Femur (tissue), 1 donor: ENCODE measurements at regions not wholly inside any gene's neighbourhood (a gene's known extent, or its start where the extent isn't known, plus 50 kb on each side); places are given as distances from the start of the nearest gene placed in this dataset.
"Not testable (repeated sequence)": the region's sequence is repeated elsewhere in the genome, so short reads cannot be mapped to it uniquely, and the experiment has no call there.

Experiments
- DNase-seq: peaks from one replicate; pipeline ENCODE4 v3.0.0-alpha.2; 2017

DNA sequence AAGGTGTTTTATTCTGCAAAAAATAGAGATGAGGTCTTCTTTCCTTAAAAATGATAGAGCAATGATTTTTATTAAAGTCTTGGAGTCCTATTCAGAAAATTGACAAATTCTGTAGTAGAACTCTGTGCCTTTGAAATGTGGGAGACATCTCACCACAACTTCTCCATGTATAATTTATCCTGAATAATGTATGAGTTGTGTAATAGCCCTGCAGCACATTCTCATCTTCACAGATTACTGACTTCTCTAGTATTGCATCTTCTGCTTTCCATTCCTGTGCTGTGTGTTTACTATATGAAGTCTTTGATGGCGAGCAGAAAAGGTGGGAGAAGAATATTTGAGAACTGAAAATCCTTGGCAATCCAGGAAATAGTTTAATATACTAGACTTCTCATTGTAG, 255.6 kb downstream of the TTC6 start:
- DNase-seq: no peak

DNA sequence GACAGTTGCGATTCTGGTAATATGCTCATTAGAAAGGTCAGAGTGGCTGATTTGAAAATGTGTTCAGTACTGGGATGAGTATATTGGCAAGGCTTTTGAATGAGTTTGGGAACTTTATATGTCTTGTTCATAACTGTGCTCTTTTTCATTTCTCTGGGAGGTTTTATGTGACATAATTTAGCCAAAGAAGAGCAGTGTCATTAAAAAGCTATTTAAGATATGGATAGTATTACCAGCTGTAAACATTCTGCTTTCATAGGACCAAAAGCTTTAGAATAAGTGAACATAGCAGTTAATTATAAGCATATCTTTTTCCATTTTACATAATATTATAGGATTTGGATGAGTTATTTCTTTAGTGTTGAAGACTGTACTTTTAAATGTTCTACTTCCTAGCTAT, 260.4 kb downstream of the TTC6 start:
- DNase-seq: no peak

DNA sequence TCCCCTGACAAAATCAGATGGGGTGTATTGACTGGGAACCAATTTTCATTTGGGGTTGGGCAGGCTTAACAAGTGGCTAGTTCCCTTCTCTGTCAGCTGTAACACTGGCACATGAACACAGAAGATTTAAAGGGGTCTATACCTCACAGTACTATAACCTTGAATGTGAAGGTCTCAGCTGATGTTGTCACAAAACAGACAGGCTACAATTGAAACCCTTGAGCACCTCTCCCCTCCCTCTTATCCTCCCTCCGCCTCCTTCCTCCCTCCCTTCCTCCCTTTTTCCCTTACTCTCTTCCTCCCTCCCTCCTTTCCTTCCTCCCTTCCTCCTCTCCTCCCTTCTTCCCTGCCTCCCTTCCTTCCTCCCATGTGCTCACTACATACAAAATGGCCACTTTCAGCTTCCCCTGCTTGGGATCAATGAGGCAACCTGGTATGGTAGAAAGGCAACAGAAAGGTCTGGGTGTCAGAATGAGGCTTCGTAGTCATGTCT, 262.4 kb downstream of the TTC6 start:
- no peak for DNase-seq

DNA sequence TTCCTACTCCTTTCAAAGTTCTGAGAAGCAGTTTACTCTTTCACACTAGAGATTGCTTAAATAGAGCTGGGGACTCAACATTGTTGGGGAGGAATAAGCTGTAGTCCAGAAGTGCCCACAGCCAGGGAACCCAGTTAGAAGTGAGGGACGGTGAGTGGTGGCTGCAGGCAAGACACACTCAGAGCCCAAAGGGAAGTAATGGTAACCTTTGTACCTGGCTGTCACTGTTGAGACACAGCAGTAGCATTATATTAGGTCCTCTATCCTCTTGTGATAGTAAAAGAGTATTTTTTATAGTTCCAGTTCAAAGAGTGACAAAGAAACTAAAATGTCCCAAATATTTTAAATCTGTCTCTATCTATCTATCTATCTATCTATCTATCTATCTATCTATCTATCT, 263.3 kb downstream of the TTC6 start:
- DNase-seq: no peak

GRCh38 chr14:37859177-37859576, 263.7 kb downstream of the TTC6 start:
- DNase-seq: no peak

GRCh38 chr14:37862263-37862662, 266.8 kb downstream of the TTC6 start:
- DNase-seq: no peak

GRCh38 chr14:37864128-37864527, 268.7 kb downstream of the TTC6 start:
- DNase-seq: no peak

DNA sequence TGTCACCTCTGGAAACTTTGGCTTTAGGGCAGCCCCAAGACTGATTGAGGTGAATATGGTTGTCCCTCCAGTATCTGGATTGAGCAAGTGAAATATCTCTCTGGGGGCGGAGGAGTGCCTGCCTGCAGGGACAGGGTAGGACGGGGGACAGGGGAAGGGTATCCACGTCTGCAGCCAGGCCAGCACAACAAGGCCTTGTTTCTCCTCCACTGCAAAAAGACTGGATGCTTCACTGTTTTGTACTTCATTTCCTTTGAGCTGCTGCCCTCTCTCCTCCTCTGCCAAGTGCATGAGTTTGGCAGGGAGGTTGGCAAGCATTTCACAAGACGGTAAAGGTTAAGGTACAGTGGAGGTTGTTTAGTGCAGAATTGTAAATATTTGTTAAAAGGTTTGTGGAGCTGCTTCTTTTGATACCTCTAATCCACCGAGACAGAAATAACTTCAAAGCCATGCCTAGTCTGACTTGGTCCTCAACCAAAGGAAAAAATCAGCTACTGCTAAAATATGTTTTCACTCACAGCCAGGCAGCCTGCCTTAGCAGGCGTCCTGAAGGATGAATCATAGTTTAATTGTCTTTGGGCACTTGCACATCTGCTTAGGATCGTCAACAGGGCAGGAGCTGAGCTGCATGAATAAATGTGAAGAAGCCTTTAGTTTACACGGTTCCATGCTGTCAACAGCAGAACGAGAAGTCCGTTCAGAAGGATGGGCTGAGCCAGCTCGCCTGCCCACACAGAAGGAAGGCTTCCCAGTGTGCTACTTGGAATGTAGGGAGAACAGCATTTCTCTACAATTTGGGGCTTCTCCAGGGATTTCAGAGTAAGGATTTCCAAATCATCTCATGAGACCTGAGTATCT, 269.7 kb downstream of the TTC6 start:
- DNase-seq: peak; percentile 25

DNA sequence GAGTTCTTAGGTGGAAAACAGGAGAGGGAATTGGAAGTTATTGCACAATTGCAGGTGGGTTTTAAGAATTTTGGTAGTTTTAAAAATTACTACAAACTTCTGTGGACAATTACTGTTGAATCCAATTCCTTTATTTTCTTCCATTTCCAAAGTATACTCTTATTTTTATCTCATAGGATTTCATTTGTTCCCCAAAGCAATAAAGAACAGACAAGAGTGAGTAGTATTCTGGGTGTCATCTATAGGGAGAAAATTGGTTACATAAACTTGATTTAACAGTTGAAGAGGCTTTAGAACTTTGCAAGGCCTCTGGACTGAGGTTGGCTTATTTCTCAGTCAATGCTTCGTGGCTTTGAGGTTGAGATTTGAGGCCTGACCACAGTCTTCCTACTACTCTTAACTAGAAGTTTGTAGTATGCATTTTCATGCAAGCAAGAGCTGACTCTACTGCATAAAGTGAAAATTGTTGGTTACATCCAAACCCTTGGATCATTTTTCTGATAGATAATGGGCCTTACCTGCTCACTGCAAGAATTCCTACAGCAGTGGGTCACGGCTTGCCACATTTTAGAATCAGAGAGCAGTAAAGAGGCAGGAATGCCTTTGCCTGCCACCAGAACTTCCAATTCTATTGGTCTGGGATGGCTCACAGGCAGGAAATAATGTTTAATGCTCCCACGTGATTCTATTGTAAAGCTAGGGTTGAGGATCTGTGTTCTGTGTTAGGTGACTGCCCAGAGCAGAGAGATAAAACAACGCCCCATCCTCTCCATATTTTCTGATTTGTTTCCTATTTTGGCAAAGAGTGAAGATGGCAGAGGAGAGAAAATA, 270.5 kb downstream of the TTC6 start:
- peak; percentile 19 for DNase-seq

- DNase-seq: no peak
Measured at GRCh38 chr14:37869633-37870032, 274.2 kb downstream of the TTC6 start.

GRCh38 chr14:37870170-37870569, 274.7 kb downstream of the TTC6 start:
- no peak for DNase-seq

DNA sequence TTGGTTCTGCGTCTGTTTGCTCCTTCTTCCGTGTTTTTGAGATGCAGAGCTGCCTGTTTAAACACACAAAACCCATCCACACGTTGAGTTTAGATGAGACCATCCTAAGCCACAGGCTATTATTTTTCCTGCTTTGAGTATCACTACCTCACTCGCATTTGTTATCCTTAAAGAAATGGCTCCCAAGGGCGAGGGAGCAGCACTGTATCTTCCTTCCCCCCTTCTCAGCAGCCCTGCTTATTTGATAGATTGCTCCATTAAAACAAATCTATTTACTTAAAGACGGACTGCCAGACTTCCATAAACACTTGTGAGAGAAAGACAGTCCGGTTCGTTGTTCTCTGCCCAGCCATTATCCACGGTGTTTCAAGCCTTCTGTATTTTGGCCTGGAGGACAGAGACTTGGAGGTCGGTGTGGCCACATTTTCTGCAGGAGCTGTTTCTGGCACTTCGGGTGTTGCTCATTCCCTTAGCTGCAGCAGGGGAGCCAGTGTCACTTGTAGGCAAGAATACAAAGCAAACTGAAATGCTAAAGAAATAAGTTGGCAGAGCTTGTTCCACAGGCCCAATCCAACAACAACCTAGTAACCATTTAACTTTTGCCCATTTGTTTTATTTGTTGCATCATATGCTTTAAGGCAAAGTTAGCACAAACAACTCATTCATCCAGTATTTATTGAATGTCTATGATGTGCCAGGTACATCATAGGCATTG, 275.4 kb downstream of the TTC6 start:
- DNase-seq: no peak

DNA sequence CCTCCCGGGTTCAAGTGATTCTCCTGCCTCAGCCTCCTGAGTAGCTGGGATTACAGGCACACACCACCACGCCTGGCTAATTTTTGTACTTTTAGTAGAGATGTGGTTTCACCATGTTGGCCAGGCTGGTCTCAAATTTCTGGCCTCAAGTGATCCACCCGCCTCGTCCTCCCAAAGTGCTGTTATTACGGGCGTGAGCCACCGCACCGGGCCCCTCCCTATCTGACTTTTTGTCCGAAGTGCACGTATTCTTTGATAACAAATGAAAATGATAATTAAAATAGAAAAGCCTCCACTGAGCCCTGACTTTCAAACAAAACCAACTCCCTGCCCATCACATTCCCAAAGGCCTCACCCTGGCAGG, 278.6 kb downstream of the TTC6 start:
- DNase-seq: not testable (repeated sequence)

DNA sequence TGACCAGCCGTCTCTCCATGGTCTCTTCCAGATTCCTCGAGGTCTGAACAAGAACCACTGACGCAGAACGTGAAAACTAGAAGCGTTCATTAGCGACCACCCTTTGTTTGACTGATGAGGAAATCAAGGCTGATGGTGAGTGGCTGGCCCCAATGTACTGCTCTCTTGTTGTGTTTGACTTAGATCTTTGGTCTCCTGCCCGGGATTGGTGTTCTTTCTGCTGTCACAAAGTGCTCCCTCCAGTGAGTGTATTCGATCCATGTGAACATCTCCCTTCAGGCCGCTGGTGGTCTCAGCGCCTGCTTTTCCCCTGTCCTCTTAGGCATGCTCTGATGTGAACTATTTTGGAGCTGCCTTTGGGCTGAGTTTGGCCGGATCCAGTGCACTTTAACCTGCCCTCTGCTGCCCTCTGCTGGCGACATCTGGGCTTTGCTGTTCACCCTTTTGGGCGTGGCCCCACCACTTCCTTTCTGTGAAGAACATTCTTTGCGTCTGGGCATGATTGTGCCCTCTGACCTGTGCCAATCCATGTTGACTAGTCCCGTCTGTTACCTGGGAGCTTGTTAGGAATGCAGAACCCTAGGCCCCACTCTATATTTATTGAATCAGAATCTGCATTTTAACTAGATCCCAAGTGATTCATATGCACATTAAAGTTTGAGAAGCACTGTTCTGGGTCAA, 279.1 kb downstream of the TTC6 start:
- peak; percentile 89 for DNase-seq

- no peak for DNase-seq
Measured at GRCh38 chr14:37888234-37888633, 292.8 kb downstream of the TTC6 start.

GRCh38 chr14:37889087-37889486, 293.7 kb downstream of the TTC6 start:
- no peak for DNase-seq

GRCh38 chr14:37890095-37890494, 294.7 kb downstream of the TTC6 start:
- DNase-seq: no peak

DNA sequence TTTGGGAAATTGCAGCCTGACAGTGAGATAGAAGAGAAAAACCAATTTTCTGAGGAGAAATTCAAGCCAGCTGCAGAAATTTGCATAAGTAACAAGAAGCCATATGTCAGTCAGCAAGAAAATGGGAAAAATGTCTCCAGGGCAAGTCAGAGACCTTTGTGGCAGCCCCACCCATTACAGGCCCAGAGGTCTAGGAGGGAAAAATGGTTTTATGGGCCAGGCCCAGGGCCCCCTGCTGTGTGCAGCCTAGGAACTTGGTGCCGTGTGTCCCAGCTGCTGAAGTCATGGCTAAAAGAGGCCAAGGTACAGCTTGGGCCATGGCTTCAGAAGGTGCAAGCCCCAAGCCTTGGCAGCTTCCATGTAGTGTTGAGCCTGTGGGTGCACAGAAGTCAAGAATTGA, 296.1 kb downstream of the TTC6 start:
- DNase-seq: not testable (repeated sequence)

- DNase-seq: no peak
Measured at GRCh38 chr14:37894463-37894862, 299.0 kb downstream of the TTC6 start.

DNA sequence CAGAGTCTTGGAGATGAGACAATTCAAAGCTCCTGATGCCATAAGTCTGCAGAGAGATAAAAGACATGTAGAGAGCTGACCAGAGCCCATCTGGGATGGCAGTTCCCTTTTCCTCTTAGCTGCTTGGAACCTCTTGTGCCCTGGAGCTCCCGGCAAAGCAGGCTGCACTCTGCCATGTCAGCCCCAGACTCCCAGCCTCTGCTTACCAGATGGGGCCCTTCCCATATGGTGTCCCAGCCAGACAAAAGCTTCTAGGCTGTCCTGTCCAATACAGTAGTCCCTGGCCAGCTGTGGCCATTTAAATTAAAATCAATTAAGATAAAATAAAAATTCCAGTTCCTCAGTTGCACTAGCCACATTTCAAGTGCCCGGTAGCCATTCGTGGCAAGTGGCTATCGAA, 303.9 kb downstream of the TTC6 start:
- DNase-seq: no peak

DNA sequence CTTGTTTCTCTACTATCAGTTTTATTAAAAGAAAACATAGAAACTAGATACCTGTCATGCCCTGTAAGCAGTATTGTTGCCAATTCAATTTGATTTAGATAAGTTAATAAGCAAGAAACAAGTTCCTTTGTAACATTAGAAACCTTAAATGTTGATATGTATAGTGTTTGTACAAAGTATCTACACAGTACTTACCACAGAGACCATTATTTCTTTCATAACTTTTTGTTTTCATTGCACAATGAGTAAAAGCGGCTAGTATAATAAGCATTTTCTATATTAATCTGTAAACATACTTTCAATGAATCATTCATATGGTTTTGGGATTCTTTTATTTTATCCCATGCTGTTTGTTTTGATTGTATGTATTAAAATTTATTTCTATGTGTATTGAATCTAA, 305.1 kb downstream of the TTC6 start:
- DNase-seq: no peak

- peak; percentile 44 for DNase-seq
Measured at GRCh38 chr14:37901978-37902377, 305.7 kb upstream of the SSTR1 start.
